MCF 10A (cell line): ENCODE measurements at regions not wholly inside any gene's neighbourhood (a gene's known extent, or its start where the extent isn't known, plus 50 kb on each side); places are given as distances from the start of the nearest gene placed in this dataset.

Source experiments
- BruUV-seq: library from RNA; stranded (reverse); fragments of 400-500 nt; replicated peaks from 2 replicates; lab custom pipeline; 2021; lab: Mats Ljungman, UMichigan
- CTCF ChIA-PET: fragments of 300-600 bp; sonication (Branson Sonifier 250); formaldehyde crosslinking; extraction: SDS; loops from one replicate; lab custom pipeline; 2021; ENCODE audit warnings: antibody characterized with exemption, inconsistent platforms; lab: Yijun Ruan, JAX
- POLR2A ChIA-PET: fragments of 300-600, 350-650 bp; sonication (Branson Sonifier 250); formaldehyde crosslinking; extraction: SDS; loops from one replicate; lab custom pipeline; 2020; ENCODE audit warnings: antibody characterized with exemption, inconsistent platforms; lab: Yijun Ruan, JAX
- DNase-seq: peaks from one replicate; pipeline ENCODE4 v3.0.0-alpha.2; 2018; ENCODE audit not compliant: unreplicated experiment
- H3K27ac Mint-ChIP-seq: one replicate; pipeline ENCODE4 v1.8.0; 2022; ENCODE audit warnings: mild to moderate bottlenecking, low read depth, mixed read lengths; ENCODE audit not compliant: unreplicated experiment
- H3K27me3 Mint-ChIP-seq: one replicate; pipeline ENCODE4 v1.8.0; 2022; ENCODE audit warnings: mixed read lengths; ENCODE audit not compliant: insufficient read depth, unreplicated experiment
- H3K36me3 Mint-ChIP-seq: one replicate; pipeline ENCODE4 v1.8.0; 2022; ENCODE audit warnings: mild to moderate bottlenecking, moderate library complexity, mixed read lengths; ENCODE audit not compliant: insufficient read depth, unreplicated experiment
- H3K4me1 Mint-ChIP-seq: one replicate; pipeline ENCODE4 v1.8.0; 2022; ENCODE audit warnings: mixed read lengths; ENCODE audit not compliant: insufficient read depth, unreplicated experiment
- H3K4me3 Mint-ChIP-seq: one replicate; pipeline ENCODE4 v1.8.0; 2022; ENCODE audit warnings: mild to moderate bottlenecking, moderate library complexity, mixed read lengths; ENCODE audit not compliant: unreplicated experiment
- H3K9me3 Mint-ChIP-seq: one replicate; pipeline ENCODE4 v1.8.0; 2022; ENCODE audit warnings: mixed read lengths; ENCODE audit not compliant: unreplicated experiment
- intact Hi-C: fragments of 100-400 bp; cut with micrococcal nuclease; formaldehyde crosslinking; loops from 2 replicates; pipeline ENCODE4 v1.14.1; 2022
- TF ChIP-seq, protein P1 (sequence below): fragments of 200-600 bp; IDR thresholded peaks from one replicate; pipeline ENCODE4 v1.8.0; 2022; ENCODE audit warnings: antibody characterized with exemption, mild to moderate bottlenecking; ENCODE audit not compliant: unreplicated experiment

DNA sequence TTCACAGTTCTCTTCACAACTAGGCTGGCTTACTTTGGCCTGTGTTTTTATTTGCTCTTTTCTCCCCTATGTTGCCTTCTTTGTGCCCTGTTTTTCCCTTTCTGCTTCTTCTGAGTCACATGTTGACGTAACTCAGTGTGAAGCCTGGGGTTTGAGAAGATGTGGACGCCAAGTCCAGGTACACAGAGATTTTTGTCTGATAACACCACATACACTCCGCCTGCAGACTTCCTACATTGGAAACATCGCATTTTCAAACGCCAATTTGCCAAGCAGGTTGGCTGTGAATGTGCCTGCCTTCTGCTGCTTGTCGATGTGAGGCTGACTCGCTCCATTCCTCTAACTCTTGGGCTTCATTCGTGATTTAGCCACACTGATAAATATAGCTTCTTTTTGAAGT, 62.6 kb upstream of the FN1 start:
- Mint-ChIP-seq H3K27ac (peak overlapping the region; percentile 93), H3K36me3 (no peaks in the 10 kb centered on the region), H3K9me3 (no peaks in the 10 kb centered on the region), H3K27me3 (no peaks in the 10 kb centered on the region), H3K4me1 (peaks cover 27% of the 10 kb centered on the region), H3K4me3 (peak overlapping the region; percentile 45)
- intact Hi-C loops: no loop called here
- POLR2A ChIA-PET: interaction anchor here (0.6 to 1.5 kb wide), 8 partner anchors 10 to 1447 kb away, joined by 3 to 5 read pairs (median 3); no protein-coding TSS in a partner anchor
- peak; percentile 84 for DNase-seq
- TF ChIP-seq, protein P1, sequence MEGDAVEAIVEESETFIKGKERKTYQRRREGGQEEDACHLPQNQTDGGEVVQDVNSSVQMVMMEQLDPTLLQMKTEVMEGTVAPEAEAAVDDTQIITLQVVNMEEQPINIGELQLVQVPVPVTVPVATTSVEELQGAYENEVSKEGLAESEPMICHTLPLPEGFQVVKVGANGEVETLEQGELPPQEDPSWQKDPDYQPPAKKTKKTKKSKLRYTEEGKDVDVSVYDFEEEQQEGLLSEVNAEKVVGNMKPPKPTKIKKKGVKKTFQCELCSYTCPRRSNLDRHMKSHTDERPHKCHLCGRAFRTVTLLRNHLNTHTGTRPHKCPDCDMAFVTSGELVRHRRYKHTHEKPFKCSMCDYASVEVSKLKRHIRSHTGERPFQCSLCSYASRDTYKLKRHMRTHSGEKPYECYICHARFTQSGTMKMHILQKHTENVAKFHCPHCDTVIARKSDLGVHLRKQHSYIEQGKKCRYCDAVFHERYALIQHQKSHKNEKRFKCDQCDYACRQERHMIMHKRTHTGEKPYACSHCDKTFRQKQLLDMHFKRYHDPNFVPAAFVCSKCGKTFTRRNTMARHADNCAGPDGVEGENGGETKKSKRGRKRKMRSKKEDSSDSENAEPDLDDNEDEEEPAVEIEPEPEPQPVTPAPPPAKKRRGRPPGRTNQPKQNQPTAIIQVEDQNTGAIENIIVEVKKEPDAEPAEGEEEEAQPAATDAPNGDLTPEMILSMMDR: no peak
- CTCF ChIA-PET: interaction anchor here (0.7 to 1.7 kb wide), 3 partner anchors 12 to 44 kb away, joined by 3 to 5 read pairs (median 3); no protein-coding TSS in a partner anchor
- BruUV-seq: no TSS peak

DNA sequence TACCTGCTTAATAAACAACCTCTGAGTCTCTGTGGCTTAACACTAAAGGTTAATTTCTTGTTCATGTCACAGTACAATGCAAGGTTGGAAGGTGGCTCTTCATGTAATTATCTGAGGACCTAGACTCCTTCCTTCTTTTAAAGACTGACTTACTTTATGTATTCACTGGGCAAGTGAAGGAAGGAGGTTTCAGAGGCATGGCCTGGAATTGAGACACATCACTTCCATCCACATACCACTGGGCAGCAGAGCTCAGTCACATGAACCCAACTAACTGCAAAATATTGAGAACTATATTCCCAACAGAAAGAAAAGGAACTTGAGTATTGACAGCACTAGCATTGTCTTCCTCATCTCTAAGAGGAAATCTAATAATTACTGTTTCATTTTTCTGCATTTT, 57.5 kb upstream of the FN1 start:
- no peaks in the 10 kb centered on the region for H3K9me3 Mint-ChIP-seq
- TF ChIP-seq, protein P1: no peak
- peaks cover 4% of the 10 kb centered on the region for H3K4me1 Mint-ChIP-seq
- intact Hi-C loops: no loop called here
- no peak overlapping the region for H3K4me3 Mint-ChIP-seq
- H3K27ac Mint-ChIP-seq: no peak overlapping the region
- no TSS peak for BruUV-seq
- ChIA-PET POLR2A (no interaction called here), CTCF (no interaction called here)
- no peak for DNase-seq
- H3K36me3 Mint-ChIP-seq: no peaks in the 10 kb centered on the region
- no peaks in the 10 kb centered on the region for H3K27me3 Mint-ChIP-seq

DNA sequence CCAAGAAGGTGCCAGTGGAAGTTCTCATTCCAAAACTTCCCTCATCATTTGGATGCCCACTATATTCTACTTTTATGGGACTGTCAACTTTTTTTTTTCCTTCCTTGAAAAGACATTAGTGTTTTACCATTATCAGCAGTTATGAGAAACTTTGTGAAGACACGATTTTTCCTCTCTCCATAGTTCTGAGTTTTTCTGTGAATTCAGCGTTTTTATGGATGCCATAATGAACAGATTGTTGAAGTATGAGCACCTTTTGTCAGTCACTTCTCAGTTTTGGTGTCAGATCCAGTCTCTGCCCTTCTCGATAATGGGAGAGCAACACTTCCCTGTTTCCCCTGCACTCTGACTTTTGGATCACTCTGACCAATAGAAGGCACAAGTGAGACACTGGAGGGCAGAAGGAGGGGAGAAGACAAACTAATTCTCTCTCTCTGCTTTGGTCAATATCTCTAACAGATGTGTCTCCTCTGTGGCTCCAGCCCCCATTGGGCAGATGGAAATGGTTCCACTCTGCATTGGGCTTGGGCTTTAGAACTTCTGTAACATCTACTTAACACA, 53.5 kb upstream of the FN1 start:
- BruUV-seq: no TSS peak
- ChIA-PET CTCF (interaction anchor here (0.6 to 0.7 kb wide), 2 partner anchors 137 to 304 kb away, joined by 3 to 4 read pairs; no protein-coding TSS in a partner anchor), POLR2A (interaction anchor here (0.7 kb wide), 1 partner anchor 395 kb away, joined by 3 read pairs; no protein-coding TSS in a partner anchor)
- intact Hi-C loops: no loop called here
- no peak overlapping the region for H3K27ac Mint-ChIP-seq
- DNase-seq: no peak
- no peak overlapping the region for H3K4me3 Mint-ChIP-seq
- TF ChIP-seq, protein P1: no peak
- no peaks in the 10 kb centered on the region for H3K27me3 Mint-ChIP-seq
- no peaks in the 10 kb centered on the region for H3K36me3 Mint-ChIP-seq
- H3K9me3 Mint-ChIP-seq: no peaks in the 10 kb centered on the region
- H3K4me1 Mint-ChIP-seq: peaks cover 10% of the 10 kb centered on the region

DNA sequence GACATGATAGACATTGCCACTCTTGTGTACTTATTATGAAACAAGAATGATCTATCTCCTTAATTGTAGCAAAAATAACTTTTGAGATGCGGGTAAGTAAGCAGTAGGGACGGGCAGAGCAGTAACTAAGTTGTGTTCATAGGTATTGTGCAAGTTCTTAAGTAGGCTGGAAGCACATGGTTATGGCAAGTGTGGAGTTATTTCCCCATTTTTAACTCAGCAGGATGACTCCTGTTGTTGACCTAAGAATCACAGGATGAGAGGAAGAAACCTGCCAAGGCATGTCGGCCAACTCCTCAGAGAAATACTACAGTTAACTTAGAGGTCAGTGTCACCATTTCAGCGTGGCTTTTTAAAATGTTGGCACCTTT, 51.1 kb upstream of the FN1 start:
- Mint-ChIP-seq H3K27ac (peak overlapping the region; percentile 86), H3K9me3 (no peaks in the 10 kb centered on the region), H3K36me3 (no peaks in the 10 kb centered on the region), H3K4me1 (peaks cover 10% of the 10 kb centered on the region), H3K4me3 (no peak overlapping the region), H3K27me3 (no peaks in the 10 kb centered on the region)
- peak; percentile 85 for DNase-seq
- TF ChIP-seq, protein P1: no peak
- BruUV-seq: no TSS peak
- intact Hi-C loops: no loop called here
- POLR2A ChIA-PET: interaction anchor here (0.8 to 1.4 kb wide), 3 partner anchors 12 to 346 kb away, joined by 3 to 5 read pairs (median 3); no protein-coding TSS in a partner anchor
- CTCF ChIA-PET: interaction anchor here (0.7 to 0.9 kb wide), 2 partner anchors 17 to 548 kb away, joined by 3 read pairs; no protein-coding TSS in a partner anchor
